ENCODE measurements at regions not wholly inside any gene's neighbourhood (a gene's known extent, or its start where the extent isn't known, plus 50 kb on each side); places are given as distances from the start of the nearest gene placed in this dataset.

DNA sequence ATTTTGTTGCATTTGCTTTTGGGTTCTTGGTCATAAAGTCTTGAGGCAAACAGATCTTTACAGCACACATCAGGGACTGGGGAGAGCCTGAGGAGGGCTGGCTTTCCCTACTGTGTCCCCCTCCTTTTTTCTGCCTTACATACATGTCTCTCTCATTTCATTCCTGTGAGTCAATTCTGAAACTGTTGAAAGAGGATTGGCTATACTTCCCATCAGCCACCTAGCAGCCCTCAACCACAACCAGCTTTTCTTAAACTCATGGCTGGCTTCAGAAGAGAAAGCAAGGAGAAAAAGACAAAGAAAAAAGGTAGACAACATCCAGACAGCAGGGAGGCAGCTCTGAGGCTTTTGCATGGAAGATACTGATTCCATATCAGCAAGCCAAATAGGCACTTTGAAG, 374.8 kb upstream of the KIF2A start:
- no peak for TF ChIP-seq BHLHE40 (IDR thresholded peaks at IDR 0.05; ENCODE audit: borderline replicate concordance)
- TF ChIP-seq TARDBP (IDR thresholded peaks at IDR 0.05): no peak
- no peak for TF ChIP-seq SUZ12 (IDR thresholded peaks at IDR 0.05)
- TF ChIP-seq, protein P1, sequence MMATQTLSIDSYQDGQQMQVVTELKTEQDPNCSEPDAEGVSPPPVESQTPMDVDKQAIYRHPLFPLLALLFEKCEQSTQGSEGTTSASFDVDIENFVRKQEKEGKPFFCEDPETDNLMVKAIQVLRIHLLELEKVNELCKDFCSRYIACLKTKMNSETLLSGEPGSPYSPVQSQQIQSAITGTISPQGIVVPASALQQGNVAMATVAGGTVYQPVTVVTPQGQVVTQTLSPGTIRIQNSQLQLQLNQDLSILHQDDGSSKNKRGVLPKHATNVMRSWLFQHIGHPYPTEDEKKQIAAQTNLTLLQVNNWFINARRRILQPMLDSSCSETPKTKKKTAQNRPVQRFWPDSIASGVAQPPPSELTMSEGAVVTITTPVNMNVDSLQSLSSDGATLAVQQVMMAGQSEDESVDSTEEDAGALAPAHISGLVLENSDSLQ (IDR thresholded peaks at IDR 0.05): no peak
- TF ChIP-seq ZNF384 (IDR thresholded peaks at IDR 0.05): no peak
- no peak for TF ChIP-seq SP1 (IDR thresholded peaks at IDR 0.05)
